Suprapubic skin (tissue), 4 donors: ENCODE measurements at regions not wholly inside any gene's neighbourhood (a gene's known extent, or its start where the extent isn't known, plus 50 kb on each side); places are given as distances from the start of the nearest gene placed in this dataset.

Experiments
- EP300 ChIP-seq: sonication (generic); formaldehyde crosslinking; IDR thresholded peaks from one replicate; pipeline ENCODE4 v1.6.1; 2017; ENCODE audit warnings: antibody characterized with exemption
- POLR2A ChIP-seq, 2 donors: fragments of 450-650 bp; IDR thresholded peaks; one replicate each; pipeline ENCODE4 v1.6.1; 2017; ENCODE audit warnings: antibody characterized with exemption in 2 of 2, mild to moderate bottlenecking in 2 of 2, moderate library complexity in 2 of 2
- POLR2AphosphoS5 ChIP-seq, 3 donors: sonication (generic); formaldehyde crosslinking; IDR thresholded peaks; one replicate each; pipeline ENCODE4 v1.6.1; 2017; ENCODE audit warnings: antibody characterized with exemption in 3 of 3
- TF ChIP-seq, protein P1 (sequence below), 2 donors: fragments of 200-600 bp in 1 of 2; fragments of 450-650 bp in 1 of 2; sonication (generic) in 1 of 2; IDR thresholded peaks; one replicate each; pipeline ENCODE4 v1.5.1; 2016 to 2019; ENCODE audit warnings: antibody characterized with exemption in 2 of 2, mild to moderate bottlenecking in 1 of 2, moderate library complexity in 1 of 2

DNA sequence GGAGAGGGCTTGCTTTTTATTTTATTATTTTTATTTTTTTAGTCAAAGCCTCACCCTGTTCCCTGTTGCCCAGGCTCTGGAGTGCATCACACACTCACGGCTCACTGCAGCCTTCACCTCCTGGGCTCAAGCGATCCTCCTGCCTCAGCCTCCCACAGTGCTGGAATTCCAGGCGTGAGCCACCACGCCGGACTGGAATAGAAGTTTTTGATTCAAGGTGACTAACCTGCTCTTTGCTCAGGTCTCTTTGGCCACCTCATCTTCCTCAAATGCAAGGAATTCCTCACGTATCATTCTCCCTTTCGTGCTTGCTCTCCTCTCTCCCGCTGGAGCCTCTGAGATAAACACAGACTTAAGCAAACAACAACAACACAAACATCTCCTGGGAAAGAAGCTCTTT lies 636.8 kb downstream of the ADCYAP1 start:
- TF ChIP-seq, protein P1, sequence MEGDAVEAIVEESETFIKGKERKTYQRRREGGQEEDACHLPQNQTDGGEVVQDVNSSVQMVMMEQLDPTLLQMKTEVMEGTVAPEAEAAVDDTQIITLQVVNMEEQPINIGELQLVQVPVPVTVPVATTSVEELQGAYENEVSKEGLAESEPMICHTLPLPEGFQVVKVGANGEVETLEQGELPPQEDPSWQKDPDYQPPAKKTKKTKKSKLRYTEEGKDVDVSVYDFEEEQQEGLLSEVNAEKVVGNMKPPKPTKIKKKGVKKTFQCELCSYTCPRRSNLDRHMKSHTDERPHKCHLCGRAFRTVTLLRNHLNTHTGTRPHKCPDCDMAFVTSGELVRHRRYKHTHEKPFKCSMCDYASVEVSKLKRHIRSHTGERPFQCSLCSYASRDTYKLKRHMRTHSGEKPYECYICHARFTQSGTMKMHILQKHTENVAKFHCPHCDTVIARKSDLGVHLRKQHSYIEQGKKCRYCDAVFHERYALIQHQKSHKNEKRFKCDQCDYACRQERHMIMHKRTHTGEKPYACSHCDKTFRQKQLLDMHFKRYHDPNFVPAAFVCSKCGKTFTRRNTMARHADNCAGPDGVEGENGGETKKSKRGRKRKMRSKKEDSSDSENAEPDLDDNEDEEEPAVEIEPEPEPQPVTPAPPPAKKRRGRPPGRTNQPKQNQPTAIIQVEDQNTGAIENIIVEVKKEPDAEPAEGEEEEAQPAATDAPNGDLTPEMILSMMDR (IDR thresholded peaks at IDR 0.05): no peak
- TF ChIP-seq POLR2AphosphoS5 (IDR thresholded peaks at IDR 0.05) (no peak), POLR2A (IDR thresholded peaks at IDR 0.05) (no peak), EP300 (no peak)
